Esophagus squamous epithelium (tissue), 5 donors: ENCODE measurements at regions not wholly inside any gene's neighbourhood (a gene's known extent, or its start where the extent isn't known, plus 50 kb on each side); places are given as distances from the start of the nearest gene placed in this dataset.
"Not testable (repeated sequence)": the region's sequence is repeated elsewhere in the genome, so short reads cannot be mapped to it uniquely, and the experiment has no call there.

Experiments
- DNase-seq: peaks from one replicate; lab custom pipeline; 2025; lab: John Stamatoyannopoulos, UW
- H3K27ac ChIP-seq, 4 donors: fragments of 200-600 bp; sonication (generic); one replicate each; pipeline ENCODE4 v1.5.1; 2016 to 2019; ENCODE audit warnings: mild to moderate bottlenecking in 1 of 4
- H3K27me3 ChIP-seq, 4 donors: fragments of 200-600 bp; sonication (generic); 1 replicate in 3 of 4; 2 replicates in 1 of 4; pipeline versions ENCODE4 v1.5.1 to v1.6.0; 2017 to 2021; ENCODE audit warnings: antibody characterized with exemption in 1 of 4
- H3K36me3 ChIP-seq, 3 donors: fragments of 200-600 bp; sonication (generic); one replicate each; pipeline ENCODE4 v1.5.1; 2016 to 2019
- H3K4me1 ChIP-seq, 3 donors: fragments of 200-600 bp; sonication (generic); one replicate each; pipeline ENCODE4 v1.5.1; 2017 to 2019
- H3K4me3 ChIP-seq, 4 donors: fragments of 200-600 bp; sonication (generic); 1 replicate in 3 of 4; 2 replicates in 1 of 4; pipeline ENCODE4 v1.5.1; 2016 to 2019; ENCODE audit warnings: mild to moderate bottlenecking in 2 of 4, moderate library complexity in 1 of 4
- H3K9me3 ChIP-seq, 3 donors: fragments of 200-600 bp; sonication (generic); one replicate each; pipeline ENCODE4 v1.5.1; 2016 to 2019
- CTCF ChIP-seq, 6 experiments: fragments of 450-650 bp in 4 of 6; fragments of 200-600 bp in 2 of 6; sonication (generic) in 2 of 6; IDR thresholded peaks; one replicate each; pipeline ENCODE4 v1.5.1; 2016 to 2019; ENCODE audit warnings: antibody characterized with exemption in 6 of 6, mild to moderate bottlenecking in 4 of 6, moderate library complexity in 4 of 6
- POLR2A ChIP-seq, 4 donors: fragments of 450-650 bp; IDR thresholded peaks; one replicate each; pipeline ENCODE4 v1.6.1; 2017; ENCODE audit warnings: antibody characterized with exemption in 4 of 4, mild to moderate bottlenecking in 4 of 4, moderate library complexity in 3 of 4
- WGBS, 2 donors: methylation state at CpG; one replicate each; pipeline ENCODE4 v1.1.5; 2018; 5-methylcytosine and 5-hydroxymethylcytosine counted together
- intact Hi-C: fragments of 100-400 bp; cut with DNase I; formaldehyde crosslinking; loops from one replicate; pipeline ENCODE4 v1.15.0; 2022
- donor health status: DM: yes; HTN: yes; CAD: no.

GRCh38 chr4:159024266-159024665 lies 78.6 kb upstream of the RAPGEF2 start:
- Histone ChIP-seq H3K4me3 (no peak overlapping the region), H3K27me3 (no peaks in the 10 kb centered on the region), H3K9me3 (no peaks in the 10 kb centered on the region), H3K36me3 (no peaks in the 10 kb centered on the region), H3K4me1 (no peaks in the 10 kb centered on the region), H3K27ac (no peak overlapping the region)
- TF ChIP-seq POLR2A (IDR thresholded peaks at IDR 0.05): no peak
- no peak for TF ChIP-seq CTCF (IDR thresholded peaks at IDR 0.05)
- intact Hi-C loops: no loop called here
- WGBS, 2 donors: 66 to 74% methylated on average over 5 of the region's 5 CpGs
- DNase-seq: no peak

DNA sequence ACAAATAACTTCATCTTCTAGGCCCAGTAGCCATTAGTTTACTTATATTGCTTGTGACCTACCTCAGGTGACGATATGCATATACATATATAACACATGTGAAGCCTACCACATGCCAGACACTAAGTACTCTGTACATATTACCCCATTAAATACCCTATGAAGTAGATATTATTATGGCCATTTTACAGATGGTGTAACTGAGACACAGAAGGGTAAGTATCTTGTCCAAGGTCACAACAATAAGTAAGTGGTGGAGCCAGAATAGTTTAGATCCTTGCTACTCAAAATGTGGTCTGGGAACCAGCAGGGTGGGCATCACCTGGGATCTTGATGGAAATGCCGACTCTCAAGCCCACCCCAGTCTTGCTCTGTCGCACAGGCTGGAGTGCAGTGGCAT lies 78.1 kb upstream of the RAPGEF2 start:
- Histone ChIP-seq H3K4me1 (no peaks in the 10 kb centered on the region), H3K27ac (no peak overlapping the region), H3K9me3 (no peaks in the 10 kb centered on the region), H3K36me3 (no peaks in the 10 kb centered on the region), H3K4me3 (no peak overlapping the region), H3K27me3 (no peaks in the 10 kb centered on the region)
- intact Hi-C loops: no loop called here
- 92 to 95% methylated on average over 3 of the region's 3 CpGs for WGBS, 2 donors
- no peak for DNase-seq
- TF ChIP-seq CTCF (IDR thresholded peaks at IDR 0.05) (no peak), POLR2A (IDR thresholded peaks at IDR 0.05) (no peak)

DNA sequence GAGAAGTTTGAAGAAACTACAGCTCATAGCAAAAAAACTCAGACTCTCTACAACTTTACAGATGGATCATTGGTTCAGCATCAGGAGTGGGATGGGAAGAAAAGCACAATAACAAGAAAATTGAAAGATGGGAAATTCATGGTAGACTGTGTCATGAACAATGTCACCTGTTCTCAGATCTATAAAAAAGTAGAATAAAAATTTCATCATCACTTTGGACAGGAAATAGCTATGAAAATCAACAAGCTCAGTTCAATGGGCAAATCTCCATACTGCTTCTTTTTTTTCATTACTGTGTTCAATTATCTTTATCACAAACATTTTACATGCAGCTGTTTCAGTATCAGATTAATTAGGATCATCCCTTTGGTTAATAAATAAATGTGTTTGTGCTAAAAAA lies 76.5 kb upstream of the RAPGEF2 start:
- Histone ChIP-seq H3K27me3 (no peaks in the 10 kb centered on the region), H3K4me1 (no peaks in the 10 kb centered on the region), H3K27ac (no peak overlapping the region), H3K4me3 (no peak overlapping the region), H3K9me3 (no peaks in the 10 kb centered on the region), H3K36me3 (no peaks in the 10 kb centered on the region)
- intact Hi-C loops: no loop called here
- TF ChIP-seq POLR2A (IDR thresholded peaks at IDR 0.05) (no peak), CTCF (IDR thresholded peaks at IDR 0.05) (no peak)
- DNase-seq: no peak

DNA sequence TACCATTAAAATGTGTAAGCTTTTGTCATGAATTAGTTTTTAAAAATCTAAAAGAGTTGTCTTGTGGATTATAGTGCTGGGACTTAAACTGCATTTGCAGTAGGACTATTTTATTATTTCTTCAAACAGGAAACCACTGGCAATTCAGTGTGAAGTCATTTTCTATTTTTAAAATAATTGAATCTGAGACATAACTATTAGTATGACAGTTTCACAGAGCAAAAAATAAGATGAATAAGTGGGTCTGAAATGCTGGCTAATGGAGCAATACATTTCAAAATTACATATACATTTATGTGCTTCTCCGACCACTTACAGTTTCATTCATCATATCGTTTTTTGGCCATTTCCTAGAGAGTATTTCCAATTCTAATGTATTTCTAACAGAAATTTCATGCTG lies 75.3 kb upstream of the RAPGEF2 start:
- WGBS, 2 donors: 68 to 74% methylated on average over 2 of the region's 2 CpGs
- no peak for DNase-seq
- intact Hi-C loops: no loop called here
- Histone ChIP-seq H3K27me3 (no peaks in the 10 kb centered on the region), H3K9me3 (no peaks in the 10 kb centered on the region), H3K4me1 (no peaks in the 10 kb centered on the region), H3K4me3 (no peak overlapping the region), H3K27ac (no peak overlapping the region), H3K36me3 (no peaks in the 10 kb centered on the region)
- no peak for TF ChIP-seq POLR2A (IDR thresholded peaks at IDR 0.05)

- H3K4me3 ChIP-seq: no peak overlapping the region
- no peaks in the 10 kb centered on the region for H3K4me1 ChIP-seq
- no peak for DNase-seq
- TF ChIP-seq CTCF (IDR thresholded peaks at IDR 0.05) (no peak), POLR2A (IDR thresholded peaks at IDR 0.05) (no peak)
- no peak overlapping the region for H3K27ac ChIP-seq
- H3K27me3 ChIP-seq: no peaks in the 10 kb centered on the region
- intact Hi-C loops: no loop called here
- no peaks in the 10 kb centered on the region for H3K9me3 ChIP-seq
- H3K36me3 ChIP-seq: no peaks in the 10 kb centered on the region
- 80 to 88% methylated on average over 1 of the region's 1 CpG for WGBS, 2 donors
Observed at GRCh38 chr4:159029481-159029880, 73.4 kb upstream of the RAPGEF2 start.

DNA sequence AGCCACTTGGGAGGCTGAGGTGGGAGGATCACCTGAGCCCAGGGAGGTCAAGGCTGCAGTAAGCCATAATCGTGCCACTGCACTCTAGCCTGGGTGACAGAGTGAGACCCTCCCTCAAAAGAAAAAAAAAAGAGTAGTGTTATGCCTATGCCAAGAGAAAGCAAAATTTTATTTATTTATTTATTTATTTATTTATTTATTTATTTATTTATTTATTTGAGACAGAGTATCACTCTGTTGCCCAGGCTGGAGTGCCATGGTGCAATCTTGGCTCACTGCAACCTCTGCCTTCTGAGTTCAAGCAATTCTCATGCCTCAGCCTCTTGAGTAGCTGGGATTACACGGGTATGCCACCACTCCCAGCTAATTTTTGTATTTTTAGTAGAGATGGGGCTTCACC lies 72.6 kb upstream of the RAPGEF2 start:
- H3K9me3 ChIP-seq, intact Hi-C loops, DNase-seq, H3K27me3 ChIP-seq, H3K4me1 ChIP-seq, H3K4me3 ChIP-seq, H3K27ac ChIP-seq, H3K36me3 ChIP-seq: not testable (repeated sequence)
- WGBS, 2 donors: 89% methylated on average over 2 of the region's 2 CpGs
